PC-3 (cell line): ENCODE measurements at regions not wholly inside any gene's neighbourhood (a gene's known extent, or its start where the extent isn't known, plus 50 kb on each side); places are given as distances from the start of the nearest gene placed in this dataset.

Experiments
- ATAC-seq: fragments of 200-7000 bp; cut with Tn5 transposase; 2 replicates; pipeline ENCODE4 v1.9.1; 2020; ENCODE audit warnings: mild to moderate bottlenecking, moderate library complexity
- BruUV-seq: library from RNA; stranded (reverse); fragments of 400-500 nt; replicated peaks from 2 replicates; lab custom pipeline; 2021; lab: Mats Ljungman, UMichigan
- CTCF ChIA-PET: fragments of 300-600 bp; sonication (Branson Sonifier 250); formaldehyde crosslinking; loops from one replicate; lab custom pipeline; 2022; ENCODE audit warnings: antibody characterized with exemption; lab: Charles Lee
- POLR2A ChIA-PET: fragments of 300-600 bp; sonication (Branson Sonifier 250); formaldehyde crosslinking; loops from one replicate; lab custom pipeline; 2022; ENCODE audit warnings: antibody characterized with exemption; ENCODE audit not compliant: unreplicated experiment; lab: Charles Lee
- DNase-seq: peaks from one replicate; pipeline ENCODE4 v3.0.0-alpha.2; 2015
- H2AFZ ChIP-seq: fragments of 300-600 bp; sonication (generic); 2 replicates; pipeline ENCODE4 v1.6.0; 2016; ENCODE audit warnings: antibody characterized with exemption, low read length
- H3F3A ChIP-seq: fragments of 300-600 bp; sonication (generic); one replicate; pipeline ENCODE4 v1.6.0; 2017; ENCODE audit warnings: antibody characterized with exemption, low read length, control low read depth, mild to moderate bottlenecking; ENCODE audit not compliant: unreplicated experiment
- H3K27ac ChIP-seq: fragments of 300-600 bp; sonication (generic); 2 replicates; pipeline ENCODE4 v1.5.1; 2016; ENCODE audit warnings: mild to moderate bottlenecking, low read length
- H3K27me3 ChIP-seq: fragments of 300-600 bp; sonication (generic); 2 replicates; pipeline ENCODE4 v1.6.1; 2016; ENCODE audit warnings: low read length, mixed read lengths
- H3K36me3 ChIP-seq: fragments of 300-600 bp; sonication (generic); 2 replicates; pipeline ENCODE4 v1.6.1; 2016; ENCODE audit warnings: low read depth, mixed run types, low read length, mixed read lengths
- H3K4me1 ChIP-seq: fragments of 300-600 bp; sonication (generic); 2 replicates; pipeline ENCODE4 v1.5.1; 2016; ENCODE audit warnings: low read length; ENCODE audit not compliant: insufficient read depth
- H3K4me2 ChIP-seq: fragments of 300-600 bp; sonication (generic); 2 replicates; pipeline ENCODE4 v1.6.0; 2016; ENCODE audit warnings: low read length
- H3K4me3 ChIP-seq: fragments of 300-600 bp; sonication (generic); 2 replicates; pipeline ENCODE4 v1.5.1; 2016; ENCODE audit warnings: mild to moderate bottlenecking, low read length, mixed read lengths
- H3K79me2 ChIP-seq: fragments of 300-600 bp; sonication (generic); 2 replicates; pipeline ENCODE4 v1.6.1; 2017; ENCODE audit warnings: low read length, mixed read lengths
- H3K9ac ChIP-seq: fragments of 300-600 bp; sonication (generic); 2 replicates; pipeline ENCODE4 v1.6.0; 2016; ENCODE audit warnings: mild to moderate bottlenecking, low read length
- H3K9me2 ChIP-seq: fragments of 300-600 bp; sonication (generic); replicated peaks from 2 replicates; pipeline ENCODE4 v1.6.1; 2016; ENCODE audit warnings: mixed run types, low read length, mixed read lengths
- H3K9me3 ChIP-seq: fragments of 300-600 bp; sonication (generic); 2 replicates; pipeline ENCODE4 v1.6.1; 2016; ENCODE audit warnings: low read length, mixed read lengths
- H4K20me1 ChIP-seq: fragments of 300-600 bp; sonication (generic); 2 replicates; pipeline ENCODE4 v1.6.1; 2016; ENCODE audit warnings: low read length, mixed read lengths
- CTCF ChIP-seq: fragments of 300-600 bp; sonication (generic); conservative IDR thresholded peaks from 2 replicates; pipeline ENCODE4 v1.5.1; 2017; ENCODE audit warnings: antibody characterized with exemption, low read depth, mild to moderate bottlenecking, low read length
- EZH2 ChIP-seq: fragments of 300-600 bp; sonication (generic); IDR thresholded peaks from one replicate; pipeline ENCODE4 v1.6.1; 2017; ENCODE audit warnings: antibody characterized with exemption, mild to moderate bottlenecking, low read length; ENCODE audit not compliant: unreplicated experiment
- EZH2phosphoT487 ChIP-seq: fragments of 300-600 bp; sonication (generic); IDR thresholded peaks from 2 replicates; pipeline ENCODE4 v1.6.1; 2018; ENCODE audit warnings: mild to moderate bottlenecking, antibody characterized with exemption, low read length, borderline replicate concordance
- intact Hi-C: fragments of 100-400 bp; cut with micrococcal nuclease; formaldehyde crosslinking; loops from 2 replicates; pipeline ENCODE4 v1.9.0; 2023

- no peak for ATAC-seq
- no peak overlapping the region for H3K9ac ChIP-seq
- CTCF ChIA-PET = no interaction called here
- no TSS peak for BruUV-seq
- H3K27me3 ChIP-seq = no peaks in the 10 kb centered on the region
- H4K20me1 ChIP-seq = no peaks in the 10 kb centered on the region
- intact Hi-C loops = no loop called here
- no peaks in the 10 kb centered on the region for H3K36me3 ChIP-seq
- H3K9me3 ChIP-seq = 0 out of 2 replicates have a peak, but pooled peaks cover 4% of the 10 kb centered on the region
- no peaks in the 10 kb centered on the region for H3K4me1 ChIP-seq
- no peak overlapping the region for H3K27ac ChIP-seq
- TF ChIP-seq EZH2 (no peak), CTCF (no peak), EZH2phosphoT487 (no peak)
- H3K4me2 ChIP-seq = no peak overlapping the region
- DNase-seq = no peak
- H3K9me2 ChIP-seq = no peaks in the 10 kb centered on the region
- no peaks in the 10 kb centered on the region for H3F3A ChIP-seq
- POLR2A ChIA-PET = no interaction called here
- no peaks in the 10 kb centered on the region for H3K79me2 ChIP-seq
- H3K4me3 ChIP-seq = no peak overlapping the region
- no peak overlapping the region for H2AFZ ChIP-seq
These were observed 565.1 kb downstream of the ZNF385D start for GRCh38 chr3:21185816-21186314.

DNA sequence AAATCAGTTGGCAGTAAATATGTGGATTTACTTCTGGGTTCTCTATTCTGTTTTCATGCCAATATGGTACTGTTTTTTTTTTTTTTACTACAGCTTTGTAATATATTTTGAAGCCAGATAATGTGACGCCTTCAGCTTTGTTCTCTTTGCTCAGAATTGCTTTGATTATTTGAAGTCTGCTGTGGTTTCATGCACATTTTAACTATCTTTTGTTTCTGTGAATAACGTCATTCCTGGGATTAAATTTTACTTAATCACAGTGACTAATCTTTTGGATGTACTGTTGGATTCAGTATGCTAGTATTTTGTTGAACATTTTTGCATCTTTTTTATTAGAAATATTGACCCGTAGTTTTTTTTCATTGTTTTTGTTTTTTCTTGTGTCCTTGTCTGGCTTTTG is 576.5 kb downstream of the ZNF385D start:
- Histone ChIP-seq H3K79me2 (no peaks in the 10 kb centered on the region), H3K4me2 (no peak overlapping the region), H3F3A (no peaks in the 10 kb centered on the region), H3K27me3 (no peaks in the 10 kb centered on the region), H3K4me3 (no peak overlapping the region), H3K4me1 (no peaks in the 10 kb centered on the region), H3K9me3 (peaks cover 25% of the 10 kb centered on the region), H3K36me3 (no peaks in the 10 kb centered on the region), H3K9me2 (no peaks in the 10 kb centered on the region), H3K27ac (no peak overlapping the region), H2AFZ (no peak overlapping the region), H4K20me1 (no peaks in the 10 kb centered on the region), H3K9ac (no peak overlapping the region)
- intact Hi-C loops = no loop called here
- ATAC-seq (no peak), DNase-seq (no peak)
- ChIA-PET POLR2A (no interaction called here), CTCF (no interaction called here)
- no TSS peak for BruUV-seq
- TF ChIP-seq EZH2 = no peak
- no peak for TF ChIP-seq CTCF

GRCh38 chr3:21170964-21171363 is 580.0 kb downstream of the ZNF385D start:
- intact Hi-C loops = no loop called here
- POLR2A ChIA-PET = no interaction called here
- BruUV-seq = no TSS peak
- no peak overlapping the region for H2AFZ ChIP-seq
- H3K9me3 ChIP-seq = peaks cover 3% of the 10 kb centered on the region; the same call in 1 of the 2 replicates
- H3K4me3 ChIP-seq = no peak overlapping the region
- no peaks in the 10 kb centered on the region for H3K27me3 ChIP-seq
- ATAC-seq (0 out of 2 replicates have a peak, but pooled peaks have one; percentile 27), DNase-seq (peak; percentile 36)
- H3K79me2 ChIP-seq = no peaks in the 10 kb centered on the region
- no peaks in the 10 kb centered on the region for H3F3A ChIP-seq
- H3K9me2 ChIP-seq = no peaks in the 10 kb centered on the region
- CTCF ChIA-PET = interaction anchor here (0.6 kb wide), 1 partner anchor 576 kb away, joined by 4 read pairs; no protein-coding TSS in a partner anchor
- no peaks in the 10 kb centered on the region for H3K36me3 ChIP-seq
- H4K20me1 ChIP-seq = no peaks in the 10 kb centered on the region
- no peak overlapping the region for H3K27ac ChIP-seq
- no peak overlapping the region for H3K4me2 ChIP-seq
- TF ChIP-seq EZH2 (no peak), CTCF (peak; percentile 68)
- H3K9ac ChIP-seq = no peak overlapping the region
- H3K4me1 ChIP-seq = no peaks in the 10 kb centered on the region
